OCI-LY7 (cell line): ENCODE measurements at regions not wholly inside any gene's neighbourhood (a gene's known extent, or its start where the extent isn't known, plus 50 kb on each side); places are given as distances from the start of the nearest gene placed in this dataset.

Experiments used
- EZH2phosphoT487 ChIP-seq: fragments of 200-600 bp; sonication (generic); IDR thresholded peaks from 2 replicates; pipeline ENCODE4 v1.6.1; 2018; ENCODE audit warnings: low read depth, borderline replicate concordance, mild to moderate bottlenecking, mixed run types, antibody characterized with exemption, low read length, moderate library complexity, mixed read lengths
- TF ChIP-seq, protein P1 (sequence below): fragments of 200-600 bp; sonication (generic); conservative IDR thresholded peaks from 2 replicates; pipeline ENCODE4 v1.5.1; 2014; ENCODE audit warnings: mild to moderate bottlenecking, antibody characterized with exemption, low read length, moderate library complexity, mixed read lengths

DNA sequence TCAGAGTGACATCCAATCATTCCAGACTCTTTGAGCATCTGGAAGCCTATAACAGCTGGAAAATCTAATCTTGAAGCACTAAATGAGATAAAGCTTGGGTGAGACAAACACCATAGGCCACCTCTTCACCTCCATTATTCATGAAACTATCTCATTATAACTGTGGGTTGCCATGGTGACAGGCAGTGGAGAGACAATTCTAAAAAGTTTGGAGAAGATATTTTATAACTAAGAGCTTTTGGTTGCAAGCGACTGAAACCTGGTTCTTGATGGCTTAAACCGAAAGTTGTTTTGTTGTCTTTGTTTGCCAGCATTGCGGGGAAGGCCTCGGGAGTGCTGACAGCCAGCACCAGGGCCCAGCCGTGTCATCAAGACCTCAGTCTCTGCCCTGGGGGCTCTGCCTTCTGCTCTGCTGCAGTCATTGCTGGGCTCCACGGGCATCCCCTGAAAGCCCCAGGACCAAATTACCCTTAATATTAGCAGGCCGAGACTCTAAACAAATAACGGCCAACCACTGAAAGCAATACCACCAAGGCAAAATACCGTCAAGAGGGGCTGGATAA lies 353.6 kb upstream of the SFSWAP start:
- TF ChIP-seq, protein P1, sequence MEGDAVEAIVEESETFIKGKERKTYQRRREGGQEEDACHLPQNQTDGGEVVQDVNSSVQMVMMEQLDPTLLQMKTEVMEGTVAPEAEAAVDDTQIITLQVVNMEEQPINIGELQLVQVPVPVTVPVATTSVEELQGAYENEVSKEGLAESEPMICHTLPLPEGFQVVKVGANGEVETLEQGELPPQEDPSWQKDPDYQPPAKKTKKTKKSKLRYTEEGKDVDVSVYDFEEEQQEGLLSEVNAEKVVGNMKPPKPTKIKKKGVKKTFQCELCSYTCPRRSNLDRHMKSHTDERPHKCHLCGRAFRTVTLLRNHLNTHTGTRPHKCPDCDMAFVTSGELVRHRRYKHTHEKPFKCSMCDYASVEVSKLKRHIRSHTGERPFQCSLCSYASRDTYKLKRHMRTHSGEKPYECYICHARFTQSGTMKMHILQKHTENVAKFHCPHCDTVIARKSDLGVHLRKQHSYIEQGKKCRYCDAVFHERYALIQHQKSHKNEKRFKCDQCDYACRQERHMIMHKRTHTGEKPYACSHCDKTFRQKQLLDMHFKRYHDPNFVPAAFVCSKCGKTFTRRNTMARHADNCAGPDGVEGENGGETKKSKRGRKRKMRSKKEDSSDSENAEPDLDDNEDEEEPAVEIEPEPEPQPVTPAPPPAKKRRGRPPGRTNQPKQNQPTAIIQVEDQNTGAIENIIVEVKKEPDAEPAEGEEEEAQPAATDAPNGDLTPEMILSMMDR: no peak
- TF ChIP-seq EZH2phosphoT487: no peak
